Neural crest cell (in vitro differentiated cells): ENCODE measurements at regions not wholly inside any gene's neighbourhood (a gene's known extent, or its start where the extent isn't known, plus 50 kb on each side); places are given as distances from the start of the nearest gene placed in this dataset.
"Not testable (repeated sequence)": the region's sequence is repeated elsewhere in the genome, so short reads cannot be mapped to it uniquely, and the experiment has no call there.

Experiments used
- DNase-seq: peaks from one replicate; pipeline ENCODE4 v3.0.0; 2021; ENCODE audit warnings: low read depth, mixed read lengths, low spot score
- H3K27ac Mint-ChIP-seq: one replicate; pipeline ENCODE4 v1.8.0; 2021; ENCODE audit warnings: mild to moderate bottlenecking, mixed read lengths; ENCODE audit not compliant: unreplicated experiment
- H3K27me3 Mint-ChIP-seq: 2 replicates; pipeline ENCODE4 v1.8.0; 2021; ENCODE audit warnings: low read depth, mild to moderate bottlenecking, mixed read lengths
- H3K36me3 Mint-ChIP-seq: 2 replicates; pipeline ENCODE4 v1.8.0; 2021; ENCODE audit warnings: low read depth, mild to moderate bottlenecking, mixed read lengths
- H3K4me1 Mint-ChIP-seq: 2 replicates; pipeline ENCODE4 v1.8.0; 2021; ENCODE audit warnings: mixed read lengths
- H3K4me3 Mint-ChIP-seq: one replicate; pipeline ENCODE4 v1.8.0; 2021; ENCODE audit warnings: mild to moderate bottlenecking, mixed read lengths
- H3K9me3 Mint-ChIP-seq: 2 replicates; pipeline ENCODE4 v1.8.0; 2021; ENCODE audit warnings: mixed read lengths
- TF ChIP-seq, protein P1 (sequence below): fragments of 200-600 bp; sonication (generic); conservative IDR thresholded peaks from 2 replicates; pipeline ENCODE4 v1.5.0; 2021; ENCODE audit warnings: antibody characterized with exemption, mild to moderate bottlenecking

DNA sequence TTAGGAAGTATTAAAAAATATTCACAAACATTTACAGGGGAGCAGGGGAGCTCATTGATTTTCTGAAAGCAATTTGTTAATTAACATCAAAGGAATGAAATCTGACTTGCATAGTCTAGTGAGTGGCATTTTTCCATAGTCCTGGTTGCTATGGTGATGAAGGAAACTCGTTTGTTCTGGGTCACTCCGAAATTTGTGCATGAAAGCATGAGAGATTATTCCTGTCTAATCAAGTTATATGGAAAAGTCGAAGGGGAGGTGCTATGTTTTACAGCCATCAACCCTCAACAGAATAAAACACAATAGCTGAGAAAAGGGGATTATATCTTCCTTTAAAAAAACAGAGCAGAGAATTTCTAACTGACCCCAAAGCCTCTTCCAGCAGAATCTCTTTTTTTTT, 1495.7 kb upstream of the WWC1 start:
- peaks cover 9% of the 10 kb centered on the region for H3K9me3 Mint-ChIP-seq
- no peak for DNase-seq
- peaks cover 2% of the 10 kb centered on the region for H3K36me3 Mint-ChIP-seq
- peak overlapping the region; percentile 39 for H3K4me3 Mint-ChIP-seq
- no peaks in the 10 kb centered on the region for H3K27me3 Mint-ChIP-seq
- H3K27ac Mint-ChIP-seq, result no peak overlapping the region
- H3K4me1 Mint-ChIP-seq, result peaks cover 24% of the 10 kb centered on the region
- TF ChIP-seq, protein P1, sequence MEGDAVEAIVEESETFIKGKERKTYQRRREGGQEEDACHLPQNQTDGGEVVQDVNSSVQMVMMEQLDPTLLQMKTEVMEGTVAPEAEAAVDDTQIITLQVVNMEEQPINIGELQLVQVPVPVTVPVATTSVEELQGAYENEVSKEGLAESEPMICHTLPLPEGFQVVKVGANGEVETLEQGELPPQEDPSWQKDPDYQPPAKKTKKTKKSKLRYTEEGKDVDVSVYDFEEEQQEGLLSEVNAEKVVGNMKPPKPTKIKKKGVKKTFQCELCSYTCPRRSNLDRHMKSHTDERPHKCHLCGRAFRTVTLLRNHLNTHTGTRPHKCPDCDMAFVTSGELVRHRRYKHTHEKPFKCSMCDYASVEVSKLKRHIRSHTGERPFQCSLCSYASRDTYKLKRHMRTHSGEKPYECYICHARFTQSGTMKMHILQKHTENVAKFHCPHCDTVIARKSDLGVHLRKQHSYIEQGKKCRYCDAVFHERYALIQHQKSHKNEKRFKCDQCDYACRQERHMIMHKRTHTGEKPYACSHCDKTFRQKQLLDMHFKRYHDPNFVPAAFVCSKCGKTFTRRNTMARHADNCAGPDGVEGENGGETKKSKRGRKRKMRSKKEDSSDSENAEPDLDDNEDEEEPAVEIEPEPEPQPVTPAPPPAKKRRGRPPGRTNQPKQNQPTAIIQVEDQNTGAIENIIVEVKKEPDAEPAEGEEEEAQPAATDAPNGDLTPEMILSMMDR, result no peak

DNA sequence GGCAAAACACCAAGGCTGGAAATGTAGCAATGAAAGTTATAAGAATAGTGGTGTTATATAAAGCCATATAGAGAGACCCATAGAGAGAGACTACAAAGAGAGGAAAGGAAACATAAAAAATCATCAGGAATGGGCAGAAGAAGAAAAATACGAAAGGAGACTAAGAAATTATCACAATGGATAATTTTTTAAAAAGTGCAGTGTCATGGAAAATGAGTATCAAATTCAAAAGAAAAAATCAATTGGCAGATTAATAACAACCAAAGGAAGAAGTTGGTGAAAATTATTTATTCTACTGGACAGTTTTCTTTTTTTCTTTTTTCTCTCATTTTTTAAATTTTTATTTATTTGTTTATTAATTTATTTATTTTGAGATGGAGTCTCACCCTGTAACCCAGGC, 1488.4 kb upstream of the WWC1 start:
- Mint-ChIP-seq H3K36me3 (no peaks in the 10 kb centered on the region), H3K27ac (no peak overlapping the region), H3K4me1 (peaks cover 22% of the 10 kb centered on the region), H3K27me3 (no peaks in the 10 kb centered on the region), H3K4me3 (no peak overlapping the region), H3K9me3 (peaks cover 11% of the 10 kb centered on the region)
- no peak for DNase-seq
- TF ChIP-seq, protein P1, result no peak

GRCh38 chr5:166804223-166804622, 1487.2 kb upstream of the WWC1 start:
- DNase-seq, H3K36me3 Mint-ChIP-seq, H3K9me3 Mint-ChIP-seq, H3K27ac Mint-ChIP-seq, H3K4me3 Mint-ChIP-seq, H3K27me3 Mint-ChIP-seq: not testable (repeated sequence)
- peaks cover 17% of the 10 kb centered on the region for H3K4me1 Mint-ChIP-seq

DNA sequence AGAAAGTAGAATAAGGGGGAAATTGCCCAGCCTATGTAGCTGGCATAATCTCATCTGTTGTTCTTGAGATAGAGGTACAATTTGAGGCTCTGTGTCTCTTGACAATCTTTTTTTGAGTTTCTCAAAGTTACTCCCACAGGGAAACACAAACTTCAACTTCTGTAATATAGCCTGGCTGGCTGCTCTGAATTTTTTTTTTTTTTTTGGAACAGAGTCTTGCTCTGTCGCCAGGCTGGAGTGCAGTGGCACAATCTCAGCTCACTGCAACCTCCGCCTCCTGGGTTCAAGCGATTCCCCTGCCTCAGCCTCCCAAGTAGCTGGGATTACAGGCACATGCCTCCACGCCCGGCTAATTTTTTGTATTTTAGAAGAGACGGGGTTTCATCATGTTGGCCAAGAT, 1486.8 kb upstream of the WWC1 start:
- H3K4me1 Mint-ChIP-seq, result peaks cover 17% of the 10 kb centered on the region
- H3K36me3 Mint-ChIP-seq, H3K27me3 Mint-ChIP-seq, H3K9me3 Mint-ChIP-seq, H3K27ac Mint-ChIP-seq, H3K4me3 Mint-ChIP-seq, DNase-seq: not testable (repeated sequence)

GRCh38 chr5:166810093-166810658, 1481.3 kb upstream of the WWC1 start:
- H3K4me3 Mint-ChIP-seq, DNase-seq, H3K27me3 Mint-ChIP-seq, H3K36me3 Mint-ChIP-seq, H3K9me3 Mint-ChIP-seq, H3K27ac Mint-ChIP-seq: not testable (repeated sequence)
- peaks cover 10% of the 10 kb centered on the region for H3K4me1 Mint-ChIP-seq

DNA sequence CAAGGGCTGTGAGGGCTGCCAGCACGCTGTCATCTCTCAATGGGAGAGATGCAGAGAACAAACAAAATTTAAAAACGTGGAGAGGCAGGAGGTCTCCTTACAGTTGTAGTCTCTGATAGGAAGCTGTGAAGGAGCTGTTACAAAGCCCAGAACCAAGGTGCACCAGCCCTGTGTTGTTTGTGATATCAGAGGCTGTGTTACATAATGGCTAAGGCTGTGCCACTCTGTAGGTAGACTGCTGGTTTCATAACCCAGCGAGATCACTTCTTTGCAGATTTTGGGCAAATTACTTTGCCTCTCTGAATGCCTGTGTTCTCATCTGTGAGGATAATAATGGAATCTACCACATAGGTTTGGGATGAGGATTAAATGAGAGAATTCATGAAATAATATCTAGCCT, 1480.7 kb upstream of the WWC1 start:
- Mint-ChIP-seq H3K27ac (no peak overlapping the region), H3K27me3 (no peaks in the 10 kb centered on the region), H3K4me3 (no peak overlapping the region), H3K4me1 (peaks cover 5% of the 10 kb centered on the region), H3K36me3 (peaks cover 2% of the 10 kb centered on the region), H3K9me3 (peaks cover 9% of the 10 kb centered on the region)
- DNase-seq, result no peak
- TF ChIP-seq, protein P1, result no peak

DNA sequence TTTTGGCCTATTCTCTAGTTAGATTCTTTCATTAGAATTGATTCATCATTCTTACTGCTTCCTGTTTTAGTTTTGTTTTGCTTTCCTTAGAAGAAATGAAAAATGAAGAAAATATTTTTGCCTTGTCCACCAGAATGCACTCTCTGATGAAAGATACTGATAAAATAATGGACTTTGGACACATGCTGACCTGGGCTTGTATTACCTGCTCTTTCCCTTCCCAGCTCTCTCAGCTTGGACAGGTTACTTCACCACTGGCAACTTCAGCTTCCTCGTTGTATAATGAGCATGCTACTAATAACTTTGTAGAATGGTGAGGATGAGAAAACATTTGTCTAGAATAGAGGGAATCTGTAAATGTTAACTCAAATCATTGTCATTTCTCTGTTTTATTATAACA, 1468.1 kb upstream of the WWC1 start:
- H3K9me3 Mint-ChIP-seq, result peaks cover 3% of the 10 kb centered on the region
- no peak overlapping the region for H3K27ac Mint-ChIP-seq
- no peaks in the 10 kb centered on the region for H3K27me3 Mint-ChIP-seq
- no peaks in the 10 kb centered on the region for H3K36me3 Mint-ChIP-seq
- H3K4me3 Mint-ChIP-seq, result no peak overlapping the region
- no peaks in the 10 kb centered on the region for H3K4me1 Mint-ChIP-seq
- TF ChIP-seq, protein P1, result no peak
- no peak for DNase-seq
